ENCODE measurements at regions not wholly inside any gene's neighbourhood (a gene's known extent, or its start where the extent isn't known, plus 50 kb on each side); places are given as distances from the start of the nearest gene placed in this dataset.

DNA sequence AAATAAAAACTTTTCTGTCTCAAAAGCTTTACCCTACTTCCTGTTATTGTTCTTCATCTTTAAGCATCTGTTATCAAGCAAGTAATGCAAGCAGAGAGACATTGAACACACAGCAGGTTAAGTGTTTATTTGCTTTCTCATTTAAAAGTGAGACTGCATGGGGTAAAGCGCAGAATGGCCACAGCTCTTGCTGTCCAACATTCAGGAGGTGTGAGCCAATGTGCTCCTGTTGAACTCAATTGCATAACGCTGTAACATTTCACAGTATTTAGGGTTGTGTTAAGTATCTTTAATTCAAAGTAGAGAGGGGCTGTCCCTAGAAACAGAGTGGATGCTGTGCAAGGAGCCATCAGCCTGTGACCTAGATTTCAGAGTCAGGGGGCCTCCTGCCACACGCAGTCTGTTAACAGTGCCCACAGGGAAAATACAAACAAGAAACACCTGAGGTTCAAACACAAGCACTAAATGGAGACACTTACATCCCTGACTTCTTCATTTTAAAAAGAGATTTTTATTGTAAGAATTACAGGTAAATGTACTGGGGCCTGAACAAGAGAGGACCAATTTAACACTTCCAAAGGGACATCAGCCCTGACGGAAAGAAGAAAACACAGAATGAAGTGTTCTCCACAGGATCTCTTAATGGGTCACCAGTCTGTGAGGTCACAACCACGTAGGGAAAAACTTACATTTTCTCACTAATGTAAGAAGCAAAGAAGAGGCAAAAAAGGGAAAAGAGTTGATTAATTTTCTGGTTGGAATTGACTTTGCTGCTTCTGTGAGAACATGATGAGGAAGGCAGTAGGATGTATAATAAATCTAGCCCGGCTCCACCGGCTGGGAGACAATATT lies 815.1 kb downstream of the VGLL3 start:
- DNase-seq (ENCODE audit: low spot score): peak; percentile 75

- peak; percentile 56 for DNase-seq (ENCODE audit: low spot score)
Measured at GRCh38 chr3:86175051-86175536, 815.9 kb downstream of the VGLL3 start.

DNA sequence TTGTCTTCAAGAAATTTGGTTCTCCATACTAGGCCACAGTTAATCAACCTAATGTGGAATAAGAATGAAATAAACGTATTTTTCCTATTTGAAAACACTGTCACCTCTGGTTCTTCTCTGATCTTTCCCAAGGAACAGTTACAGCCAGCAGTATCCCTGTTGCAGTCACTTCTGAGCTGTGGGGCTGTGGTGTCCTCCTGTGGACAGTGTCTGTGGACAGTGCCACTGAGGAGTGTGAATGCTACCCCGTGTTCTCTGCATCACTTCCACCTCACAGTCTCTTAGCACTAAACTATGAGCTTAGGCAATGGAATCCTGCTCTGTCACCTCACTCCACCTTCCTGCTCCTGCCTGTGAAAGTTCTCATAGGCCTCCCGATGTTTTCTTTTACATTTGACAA lies 817.5 kb downstream of the VGLL3 start:
- DNase-seq (ENCODE audit: low spot score): no peak

DNA sequence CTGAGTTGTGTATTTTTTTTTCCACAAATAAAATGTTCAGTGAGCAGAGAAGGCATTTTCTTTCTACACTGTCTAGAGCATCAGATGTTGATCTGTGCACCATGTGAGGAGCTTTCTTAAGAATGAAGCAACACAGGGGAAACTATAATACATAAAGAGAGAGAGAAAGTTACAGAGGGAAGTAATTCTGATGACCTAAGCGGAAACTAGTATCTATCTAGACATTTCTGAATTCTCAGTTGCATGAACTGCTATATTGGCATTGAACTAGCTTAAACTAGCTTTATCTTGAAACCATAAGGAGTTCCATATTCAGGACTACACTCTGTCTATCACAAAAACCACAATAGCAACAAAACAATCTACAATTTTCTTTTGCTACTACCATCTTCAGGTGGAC lies 822.4 kb downstream of the VGLL3 start:
- no peak for DNase-seq (ENCODE audit: low spot score)

DNA sequence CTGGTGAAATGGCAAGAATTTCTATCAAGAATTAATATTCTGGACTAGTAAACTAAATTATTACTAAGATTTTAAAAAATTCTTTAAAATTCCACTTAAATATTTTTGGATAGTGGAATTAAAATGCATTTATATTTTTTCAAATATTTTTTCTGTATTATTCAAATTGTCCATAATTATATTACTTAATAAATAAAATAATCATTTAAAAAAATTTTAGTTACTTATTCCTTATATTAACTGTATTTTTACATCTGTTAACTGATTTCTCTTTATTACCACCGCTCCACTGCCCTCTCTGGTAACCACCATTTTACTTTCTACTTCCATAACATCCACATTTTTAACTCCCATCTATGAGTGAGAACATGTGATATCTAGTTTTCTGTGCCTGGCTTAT lies 828.4 kb downstream of the VGLL3 start:
- DNase-seq (ENCODE audit: low spot score): no peak

DNA sequence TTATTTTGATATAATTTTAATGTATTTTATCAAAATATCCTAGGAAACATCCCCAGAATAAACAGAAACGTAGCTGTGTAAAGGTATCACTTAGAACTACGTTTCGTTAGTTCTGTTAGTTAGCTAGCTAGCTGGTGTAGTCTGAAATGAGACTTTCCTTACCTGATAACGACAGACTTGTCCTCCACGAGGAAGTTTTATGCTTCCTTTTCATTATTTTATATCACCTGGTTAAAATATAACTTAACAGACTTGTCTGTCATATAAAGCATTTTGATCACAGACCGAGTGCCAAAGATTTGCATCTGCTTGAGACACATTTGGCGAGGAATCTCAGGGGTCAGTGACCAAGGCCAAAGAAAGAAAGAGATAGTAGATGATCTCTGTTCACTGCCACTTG lies 829.5 kb downstream of the VGLL3 start:
- DNase-seq (ENCODE audit: low spot score): no peak

- no peak for DNase-seq (ENCODE audit: low spot score)
Measured at GRCh38 chr3:86152620-86153019, 838.3 kb downstream of the VGLL3 start.

- no peak for DNase-seq (ENCODE audit: low spot score)
Measured at GRCh38 chr3:86149054-86149453, 841.9 kb downstream of the VGLL3 start.

DNA sequence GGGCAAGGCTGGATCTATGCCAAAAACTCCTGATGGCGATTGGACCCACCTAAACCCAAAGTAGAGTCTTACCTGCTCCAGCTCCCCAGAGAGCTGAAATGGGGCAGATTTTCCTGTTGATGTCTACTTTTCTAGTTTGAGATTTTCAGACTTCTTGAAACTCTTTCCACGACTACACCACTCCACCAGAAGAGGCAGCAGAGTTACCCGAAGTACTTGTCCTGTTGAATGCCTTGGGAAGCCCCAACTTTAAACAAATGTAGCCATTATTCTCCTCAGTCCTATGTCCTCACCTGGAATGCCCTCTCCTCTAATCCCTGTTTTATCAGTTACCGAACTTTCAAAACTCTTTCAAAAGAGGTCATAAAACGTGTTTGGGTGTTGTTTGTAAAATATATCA lies 843.8 kb downstream of the VGLL3 start:
- DNase-seq (ENCODE audit: low spot score): peak; percentile 11

GRCh38 chr3:86126552-86126951 lies 864.4 kb downstream of the VGLL3 start:
- no peak for DNase-seq (ENCODE audit: low spot score)

Data from iPS-NIHi11 (cell line).